GM12878 (cell line): ENCODE measurements at regions not wholly inside any gene's neighbourhood (a gene's known extent, or its start where the extent isn't known, plus 50 kb on each side); places are given as distances from the start of the nearest gene placed in this dataset.

Source experiments
- NFYA ChIP-seq: IDR thresholded peaks from 2 replicates; pipeline ENCODE4 v1.6.1; 2011; ENCODE audit warnings: low read depth, mild to moderate bottlenecking, low read length, improper control_type of control experiment, borderline replicate concordance
- PBX3 ChIP-seq: IDR thresholded peaks from 2 replicates; pipeline ENCODE4 v1.6.1; 2011; ENCODE audit warnings: mild to moderate bottlenecking, low read depth, low read length, moderate library complexity; ENCODE audit not compliant: insufficient replicate concordance
- SIN3A ChIP-seq: IDR thresholded peaks from 2 replicates; pipeline ENCODE4 v1.6.1; 2012; ENCODE audit warnings: low read depth, low read length, improper control_type of control experiment
- USF2 ChIP-seq: IDR thresholded peaks from 2 replicates; pipeline ENCODE4 v1.6.1; 2011; ENCODE audit warnings: low read depth, low read length, improper control_type of control experiment, borderline replicate concordance
- ZNF384 ChIP-seq: IDR thresholded peaks from 2 replicates; pipeline ENCODE4 v1.6.1; 2012; ENCODE audit warnings: low read depth, mild to moderate bottlenecking, low read length, improper control_type of control experiment, borderline replicate concordance

GRCh38 chr5:5609935-5610334 lies 187.5 kb downstream of the ICE1 start:
- TF ChIP-seq NFYA (no peak), USF2 (no peak), ZNF384 (no peak), PBX3 (no peak), SIN3A (no peak)
